B cell (primary cell): ENCODE measurements at regions not wholly inside any gene's neighbourhood (a gene's known extent, or its start where the extent isn't known, plus 50 kb on each side); places are given as distances from the start of the nearest gene placed in this dataset.

Experiments
- ATAC-seq: fragments of 200-7000 bp; cut with Tn5 transposase; one replicate; pipeline ENCODE4 v1.10.0; 2021; ENCODE audit warnings: low read depth, mild to moderate bottlenecking, moderate number of reproducible peaks, moderate library complexity
- CTCF ChIA-PET: fragments of 350-600 bp; sonication (Branson Sonifier 250); formaldehyde crosslinking; loops from one replicate; lab custom pipeline; 2021; ENCODE audit warnings: antibody characterized with exemption, inconsistent platforms; lab: Charles Lee
- POLR2A ChIA-PET: fragments of 350-600 bp; sonication (Branson Sonifier 250); formaldehyde crosslinking; loops from one replicate; lab custom pipeline; 2021; ENCODE audit warnings: antibody characterized with exemption; lab: Charles Lee
- DNase-seq: peaks from one replicate; pipeline ENCODE4 v3.0.0; 2013
- H2AFZ ChIP-seq: 2 replicates; pipeline ENCODE4 v1.6.1; 2012; ENCODE audit warnings: mild to moderate bottlenecking, low read depth, low read length; ENCODE audit not compliant: insufficient read depth, poor library complexity, severe bottlenecking
- H3K27ac ChIP-seq, 2 donors: 1 replicate in 1 of 2; 2 replicates in 1 of 2; pipeline ENCODE4 v1.5.1; 2012 to 2013; ENCODE audit warnings: low read length in 2 of 2, mild to moderate bottlenecking in 2 of 2, moderate library complexity in 1 of 2
- H3K27me3 ChIP-seq, 4 experiments: fragments of 200-600 bp in 1 of 4; sonication (generic) in 1 of 4; replicated peaks in 1 of 4; 1 replicate in 2 of 4; 2 replicates in 2 of 4; pipeline versions ENCODE4 v1.6.1 to v1.7.0; 2013 to 2016; ENCODE audit warnings: low read length in 3 of 4, mild to moderate bottlenecking in 2 of 4, mixed read lengths in 1 of 4, moderate library complexity in 1 of 4; ENCODE audit not compliant: insufficient read depth in 4 of 4, control insufficient read depth in 3 of 4; ENCODE audit errors: control extremely low read depth in 1 of 4
- H3K36me3 ChIP-seq, 2 experiments: replicated peaks in 1 of 2; 1 replicate in 1 of 2; 2 replicates in 1 of 2; pipeline versions ENCODE4 v1.6.1 to v1.7.1; 2013; ENCODE audit warnings: low read length in 1 of 2; ENCODE audit not compliant: insufficient read depth in 2 of 2, control insufficient read depth in 1 of 2; ENCODE audit errors: control extremely low read depth in 1 of 2, extremely low read depth in 1 of 2
- H3K4me1 ChIP-seq, 2 donors: fragments of 200-600 bp in 1 of 2; sonication (generic) in 1 of 2; 1 replicate in 1 of 2; 2 replicates in 1 of 2; pipeline versions ENCODE4 v1.5.1 to v1.6.1; 2013 to 2017; ENCODE audit warnings: low read length in 2 of 2; ENCODE audit not compliant: control insufficient read depth in 2 of 2, insufficient read depth in 2 of 2
- H3K4me2 ChIP-seq: replicated peaks from 2 replicates; pipeline ENCODE3; 2012; ENCODE audit warnings: mild to moderate bottlenecking, low read depth, low read length; ENCODE audit not compliant: poor library complexity, severe bottlenecking
- H3K4me3 ChIP-seq, 5 experiments: fragments of 200-600 bp in 1 of 5; sonication (generic) in 1 of 5; 1 replicate in 3 of 5; 2 replicates in 2 of 5; pipeline versions ENCODE4 v1.5.1 to v1.7.0; 2011 to 2016; ENCODE audit warnings: low read length in 4 of 5, mild to moderate bottlenecking in 4 of 5, low read depth in 2 of 5, control low read depth in 1 of 5, moderate library complexity in 1 of 5; ENCODE audit not compliant: insufficient read depth in 1 of 5; ENCODE audit errors: control extremely low read depth in 1 of 5, extremely low read depth in 1 of 5
- H3K79me2 ChIP-seq: fragments of 200-600 bp; sonication (generic); one replicate; pipeline ENCODE4 v1.6.0; 2016; ENCODE audit warnings: low read length; ENCODE audit not compliant: control insufficient read depth, insufficient read depth
- H3K9ac ChIP-seq: fragments of 200-600 bp; sonication (generic); 2 replicates; pipeline ENCODE4 v1.6.1; 2017; ENCODE audit warnings: mild to moderate bottlenecking, low read length, moderate library complexity
- H3K9me3 ChIP-seq, 3 donors: one replicate each; pipeline versions ENCODE4 v1.6.1 to v1.7.1; 2013; ENCODE audit warnings: low read length in 2 of 3; ENCODE audit not compliant: control insufficient read depth in 2 of 3, insufficient read depth in 1 of 3; ENCODE audit errors: control extremely low read depth in 1 of 3
- H4K20me1 ChIP-seq: 2 replicates; pipeline ENCODE4 v1.6.0; 2012; ENCODE audit warnings: mild to moderate bottlenecking, low read length; ENCODE audit not compliant: insufficient read depth, control insufficient read depth, poor library complexity, severe bottlenecking
- H3K27ac Mint-ChIP-seq: one replicate; pipeline ENCODE4 v1.8.0; 2021; ENCODE audit warnings: mixed read lengths
- H3K27me3 Mint-ChIP-seq: one replicate; pipeline ENCODE4 v1.8.0; 2021; ENCODE audit warnings: mixed read lengths
- H3K4me1 Mint-ChIP-seq: one replicate; pipeline ENCODE4 v1.8.0; 2021; ENCODE audit warnings: mixed read lengths
- H3K4me3 Mint-ChIP-seq: one replicate; pipeline ENCODE4 v1.8.0; 2021; ENCODE audit warnings: mixed read lengths
- H3K9me3 Mint-ChIP-seq: one replicate; pipeline ENCODE4 v1.8.0; 2022; ENCODE audit warnings: mixed read lengths; ENCODE audit not compliant: insufficient read depth
- EZH2 ChIP-seq: IDR thresholded peaks from 2 replicates; pipeline ENCODE4 v1.6.1; 2012; ENCODE audit warnings: borderline replicate concordance, low read depth, mild to moderate bottlenecking, moderate library complexity, low read length; ENCODE audit not compliant: insufficient read depth, poor library complexity, severe bottlenecking
- WGBS: methylation state at CpG from one replicate; pipeline ENCODE4 v1.1.5; 2013; ENCODE audit warnings: missing lambda C conversion rate; ENCODE audit not compliant: insufficient coverage; 5-methylcytosine and 5-hydroxymethylcytosine counted together
- intact Hi-C: fragments of 100-400 bp; cut with micrococcal nuclease; formaldehyde crosslinking; loops from one replicate; pipeline ENCODE4 v1.10.0; 2022

DNA sequence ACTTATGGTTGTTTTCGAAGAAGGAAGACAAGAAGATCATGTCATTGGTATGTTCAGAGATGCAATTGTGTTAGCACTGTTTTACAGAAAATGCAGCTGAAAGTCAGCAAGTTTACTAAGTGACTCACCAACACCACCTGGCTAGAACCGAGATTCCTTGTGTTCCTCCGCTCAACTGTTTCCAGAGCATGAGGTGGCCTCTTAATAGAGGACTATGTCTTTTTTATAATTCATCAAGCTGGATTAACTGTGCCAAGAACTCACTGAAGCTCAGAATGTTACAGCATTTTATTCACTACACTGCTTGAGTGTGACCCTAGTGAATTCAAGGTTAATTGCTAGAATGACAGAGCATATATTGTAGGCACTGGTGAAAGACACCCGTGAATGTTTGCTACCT lies 1573.5 kb upstream of the TENM3 start:
- intact Hi-C loops = no loop called here
- no peak overlapping the region for H3K4me3 Mint-ChIP-seq
- Histone ChIP-seq H3K36me3 (no peaks in the 10 kb centered on the region), H3K27ac (no peak overlapping the region), H3K4me3 (no peak overlapping the region), H3K9ac (no peak overlapping the region), H3K4me2 (no peak overlapping the region), H3K9me3 (no peaks in the 10 kb centered on the region), H4K20me1 (no peaks in the 10 kb centered on the region), H3K27me3 (no peaks in the 10 kb centered on the region), H2AFZ (no peak overlapping the region), H3K79me2 (no peaks in the 10 kb centered on the region), H3K4me1 (no peaks in the 10 kb centered on the region)
- POLR2A ChIA-PET = no interaction called here
- DNase-seq (no peak), ATAC-seq (no peak)
- CTCF ChIA-PET = interaction anchor here (0.7 kb wide), 1 partner anchor 11 kb away, joined by 3 read pairs; no protein-coding TSS in a partner anchor
- TF ChIP-seq EZH2 = no peak
- no peak overlapping the region for H3K27ac Mint-ChIP-seq
- H3K4me1 Mint-ChIP-seq = no peaks in the 10 kb centered on the region
- H3K9me3 Mint-ChIP-seq = no peaks in the 10 kb centered on the region
- WGBS = no CpG with 5 or more reads among the region's 4 CpGs
- H3K27me3 Mint-ChIP-seq = no peaks in the 10 kb centered on the region

DNA sequence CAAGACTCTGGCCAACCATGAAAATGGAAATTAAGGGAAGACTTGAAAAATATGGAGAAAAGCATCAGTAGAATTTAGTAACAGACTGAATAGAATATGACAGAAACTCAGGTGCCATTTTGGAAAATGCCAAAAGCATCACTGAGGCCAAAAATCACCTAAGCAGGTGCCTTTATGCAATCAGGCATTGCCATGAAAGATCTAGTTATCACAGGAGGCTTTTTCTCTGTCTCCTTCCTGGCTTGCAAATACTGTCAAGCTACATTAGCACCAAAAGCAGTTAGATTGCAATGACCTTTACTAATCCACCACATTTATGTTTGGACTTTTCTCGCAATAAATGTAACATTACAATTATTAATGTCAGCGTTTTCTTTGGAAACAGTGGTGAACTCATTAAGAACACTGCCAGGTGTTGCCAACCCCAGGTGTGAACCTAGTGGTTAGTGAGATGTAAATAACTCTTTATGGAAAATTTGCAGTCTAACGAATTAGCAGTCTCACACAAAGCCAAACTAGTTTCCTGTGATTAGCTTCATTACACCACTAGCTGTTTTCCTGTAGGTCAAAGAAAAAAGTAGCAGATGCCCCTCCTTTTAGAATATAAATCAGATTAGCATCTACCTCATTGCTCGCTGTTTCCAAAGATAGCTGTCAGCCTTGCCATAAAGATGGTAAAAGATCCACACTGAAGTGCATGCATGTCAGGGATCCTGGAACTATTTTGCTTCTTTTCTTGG lies 1568.4 kb upstream of the TENM3 start:
- Mint-ChIP-seq H3K4me1 (no peaks in the 10 kb centered on the region), H3K27ac (no peak overlapping the region), H3K4me3 (no peak overlapping the region), H3K27me3 (no peaks in the 10 kb centered on the region), H3K9me3 (peaks cover 3% of the 10 kb centered on the region)
- Histone ChIP-seq H3K4me3 (no peak overlapping the region), H3K27ac (no peak overlapping the region), H4K20me1 (no peaks in the 10 kb centered on the region), H3K4me2 (no peak overlapping the region), H3K9me3 (no peaks in the 10 kb centered on the region), H3K9ac (no peak overlapping the region), H2AFZ (no peak overlapping the region), H3K36me3 (no peaks in the 10 kb centered on the region), H3K27me3 (no peaks in the 10 kb centered on the region), H3K4me1 (no peaks in the 10 kb centered on the region), H3K79me2 (no peaks in the 10 kb centered on the region)
- no peak for DNase-seq
- ChIA-PET POLR2A (no interaction called here), CTCF (interaction anchor here (1.9 kb wide), 1 partner anchor 10 kb away, joined by 8 read pairs; no protein-coding TSS in a partner anchor)
- TF ChIP-seq EZH2 = no peak
- WGBS = 67% methylated on average over 1 of the region's 4 CpGs
- no peak for ATAC-seq
- intact Hi-C loops = no loop called here
